ENCODE measurements at regions not wholly inside any gene's neighbourhood (a gene's known extent, or its start where the extent isn't known, plus 50 kb on each side); places are given as distances from the start of the nearest gene placed in this dataset.

DNA sequence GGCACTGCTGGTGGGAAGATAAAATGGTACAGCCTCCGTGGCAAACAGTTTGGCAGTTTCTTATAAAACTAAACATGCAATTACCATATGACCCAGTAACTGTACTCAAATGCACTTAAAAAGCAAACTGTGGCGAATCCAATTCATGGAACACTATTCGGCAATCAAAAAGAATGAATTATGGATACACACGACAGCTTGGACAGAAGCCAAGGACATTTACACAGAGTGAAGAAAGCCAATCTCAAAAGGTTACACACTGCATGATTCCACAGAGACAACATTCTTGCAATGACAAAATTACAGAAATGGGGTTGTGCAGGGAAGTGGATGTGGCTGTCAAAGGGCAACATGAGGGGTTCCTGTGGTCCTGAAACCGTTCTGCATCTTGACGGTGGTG lies 122.1 kb upstream of the IQSEC1 start:
- Histone ChIP-seq H3K27me3 (ENCODE audit: insufficient read depth, poor library complexity, severe bottlenecking) (no peaks in the 10 kb centered on the region), H3K4me1 (ENCODE audit: insufficient read depth, poor library complexity, severe bottlenecking) (no peaks in the 10 kb centered on the region), H3K9me3 (ENCODE audit: severe bottlenecking) (no peaks in the 10 kb centered on the region), H3K27ac (ENCODE audit: poor library complexity, severe bottlenecking) (no peak overlapping the region), H3K36me3 (ENCODE audit: low read depth) (no peaks in the 10 kb centered on the region), H3K4me3 (ENCODE audit: severe bottlenecking) (no peak overlapping the region)
- TF ChIP-seq, protein P1, sequence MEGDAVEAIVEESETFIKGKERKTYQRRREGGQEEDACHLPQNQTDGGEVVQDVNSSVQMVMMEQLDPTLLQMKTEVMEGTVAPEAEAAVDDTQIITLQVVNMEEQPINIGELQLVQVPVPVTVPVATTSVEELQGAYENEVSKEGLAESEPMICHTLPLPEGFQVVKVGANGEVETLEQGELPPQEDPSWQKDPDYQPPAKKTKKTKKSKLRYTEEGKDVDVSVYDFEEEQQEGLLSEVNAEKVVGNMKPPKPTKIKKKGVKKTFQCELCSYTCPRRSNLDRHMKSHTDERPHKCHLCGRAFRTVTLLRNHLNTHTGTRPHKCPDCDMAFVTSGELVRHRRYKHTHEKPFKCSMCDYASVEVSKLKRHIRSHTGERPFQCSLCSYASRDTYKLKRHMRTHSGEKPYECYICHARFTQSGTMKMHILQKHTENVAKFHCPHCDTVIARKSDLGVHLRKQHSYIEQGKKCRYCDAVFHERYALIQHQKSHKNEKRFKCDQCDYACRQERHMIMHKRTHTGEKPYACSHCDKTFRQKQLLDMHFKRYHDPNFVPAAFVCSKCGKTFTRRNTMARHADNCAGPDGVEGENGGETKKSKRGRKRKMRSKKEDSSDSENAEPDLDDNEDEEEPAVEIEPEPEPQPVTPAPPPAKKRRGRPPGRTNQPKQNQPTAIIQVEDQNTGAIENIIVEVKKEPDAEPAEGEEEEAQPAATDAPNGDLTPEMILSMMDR (IDR thresholded peaks at IDR 0.05; ENCODE audit: poor library complexity, severe bottlenecking), result no peak
- no peak for DNase-seq (ENCODE audit: low spot score)
- ATAC-seq (ENCODE audit: low read depth), result no peak

DNA sequence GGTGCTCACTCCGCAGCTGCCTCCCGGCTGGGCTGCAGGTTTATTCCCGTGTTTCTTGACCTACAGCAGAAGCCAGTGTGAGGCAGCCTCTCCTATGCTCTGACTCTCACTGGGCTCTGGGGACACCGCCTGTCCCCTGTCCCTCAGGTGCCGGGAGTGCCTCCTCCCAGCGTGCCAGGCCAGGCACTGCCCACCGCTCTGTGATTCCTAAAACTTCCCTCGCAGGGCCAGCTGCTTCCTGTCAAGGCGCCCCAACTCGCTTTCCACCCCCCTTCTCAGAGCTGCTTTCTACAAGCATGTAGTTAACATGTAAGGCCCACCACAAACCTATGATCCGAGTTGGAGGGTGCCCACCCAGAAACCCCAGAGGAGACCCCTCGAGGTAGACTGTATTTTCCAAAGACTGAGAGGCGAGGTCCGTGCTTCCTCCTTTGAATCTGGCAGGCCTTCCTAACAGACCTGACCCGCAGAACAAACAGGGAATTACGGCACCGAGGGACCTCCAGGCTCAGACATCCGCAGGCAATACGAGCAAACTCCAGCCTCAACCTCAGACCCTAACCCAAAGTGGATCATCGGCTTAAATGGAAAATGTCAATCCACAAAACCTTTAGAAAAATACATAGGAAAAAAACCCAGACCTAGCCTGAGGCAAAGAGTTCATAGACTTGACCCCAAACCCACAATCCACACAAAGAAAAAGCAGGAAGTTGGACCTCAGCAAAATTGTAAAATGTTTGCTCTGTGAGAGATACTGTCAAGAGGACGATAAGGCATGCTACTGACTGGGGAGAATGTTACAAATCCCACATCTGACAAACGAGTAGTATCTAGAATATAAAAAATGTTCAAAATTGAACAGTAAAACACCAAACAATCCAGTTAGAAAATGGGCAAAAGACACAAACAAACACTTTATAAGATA lies 121.3 kb upstream of the IQSEC1 start:
- H3K4me3 ChIP-seq (ENCODE audit: severe bottlenecking), result no peak overlapping the region
- H3K27me3 ChIP-seq (ENCODE audit: insufficient read depth, poor library complexity, severe bottlenecking), result no peaks in the 10 kb centered on the region
- no peak for ATAC-seq (ENCODE audit: low read depth)
- H3K9me3 ChIP-seq (ENCODE audit: severe bottlenecking), result no peaks in the 10 kb centered on the region
- H3K4me1 ChIP-seq (ENCODE audit: insufficient read depth, poor library complexity, severe bottlenecking), result no peaks in the 10 kb centered on the region
- no peaks in the 10 kb centered on the region for H3K36me3 ChIP-seq (ENCODE audit: low read depth)
- no peak overlapping the region for H3K27ac ChIP-seq (ENCODE audit: poor library complexity, severe bottlenecking)
- no peak for DNase-seq (ENCODE audit: low spot score)
- TF ChIP-seq, protein P1 (IDR thresholded peaks at IDR 0.05; ENCODE audit: poor library complexity, severe bottlenecking), result no peak

DNA sequence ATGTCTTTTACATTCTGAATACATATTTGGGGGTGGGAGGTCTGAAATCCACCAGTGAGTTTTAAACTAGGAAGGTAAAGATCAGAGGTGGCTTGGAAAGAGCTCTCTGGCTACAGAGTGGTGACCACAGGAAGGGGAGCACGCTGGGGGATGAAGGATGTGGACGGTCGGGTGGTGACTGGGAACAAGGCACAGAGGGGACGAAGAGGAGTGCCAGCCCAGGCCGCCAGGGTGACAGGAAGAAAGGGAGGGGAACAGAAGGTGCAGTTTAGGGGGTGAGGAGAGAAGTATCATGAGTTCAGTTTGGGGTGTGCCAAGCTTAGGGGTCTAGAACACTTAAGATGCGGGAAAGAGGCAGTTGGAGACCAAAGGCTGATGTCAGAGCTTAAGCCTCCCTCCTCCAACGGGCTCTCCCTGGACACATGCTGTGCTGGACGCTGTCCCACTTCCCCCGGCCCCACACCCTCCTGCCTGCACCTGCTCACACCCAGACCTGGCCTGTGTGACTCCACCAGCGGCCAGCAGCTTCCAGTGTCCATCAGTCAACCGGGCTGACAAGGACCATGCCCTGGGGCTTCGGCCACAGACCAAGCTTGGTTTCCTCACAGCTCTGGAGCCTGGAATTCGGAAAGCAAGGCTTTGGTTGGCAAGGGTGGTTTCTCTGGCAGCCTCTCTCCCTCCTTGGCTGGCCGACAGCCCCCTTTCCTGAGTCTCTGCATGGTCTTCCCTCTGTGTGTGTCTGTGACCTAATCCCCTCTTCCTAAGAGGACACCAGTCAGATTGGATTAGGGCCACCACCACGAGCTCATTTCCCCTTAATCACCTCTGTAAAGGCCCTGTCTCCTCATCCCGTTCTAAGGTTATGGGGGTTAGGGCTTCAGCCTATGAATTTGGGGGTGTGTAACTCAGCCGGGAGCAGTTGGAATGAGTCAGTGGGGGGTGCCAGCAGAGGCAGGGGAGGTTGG lies 120.4 kb upstream of the IQSEC1 start:
- no peaks in the 10 kb centered on the region for H3K36me3 ChIP-seq (ENCODE audit: low read depth)
- no peaks in the 10 kb centered on the region for H3K9me3 ChIP-seq (ENCODE audit: severe bottlenecking)
- TF ChIP-seq, protein P1 (IDR thresholded peaks at IDR 0.05; ENCODE audit: poor library complexity, severe bottlenecking), result no peak
- H3K27me3 ChIP-seq (ENCODE audit: insufficient read depth, poor library complexity, severe bottlenecking), result no peaks in the 10 kb centered on the region
- no peak overlapping the region for H3K4me3 ChIP-seq (ENCODE audit: severe bottlenecking)
- DNase-seq (ENCODE audit: low spot score) (no peak), ATAC-seq (ENCODE audit: low read depth) (no peak)
- no peaks in the 10 kb centered on the region for H3K4me1 ChIP-seq (ENCODE audit: insufficient read depth, poor library complexity, severe bottlenecking)
- H3K27ac ChIP-seq (ENCODE audit: poor library complexity, severe bottlenecking), result no peak overlapping the region

DNA sequence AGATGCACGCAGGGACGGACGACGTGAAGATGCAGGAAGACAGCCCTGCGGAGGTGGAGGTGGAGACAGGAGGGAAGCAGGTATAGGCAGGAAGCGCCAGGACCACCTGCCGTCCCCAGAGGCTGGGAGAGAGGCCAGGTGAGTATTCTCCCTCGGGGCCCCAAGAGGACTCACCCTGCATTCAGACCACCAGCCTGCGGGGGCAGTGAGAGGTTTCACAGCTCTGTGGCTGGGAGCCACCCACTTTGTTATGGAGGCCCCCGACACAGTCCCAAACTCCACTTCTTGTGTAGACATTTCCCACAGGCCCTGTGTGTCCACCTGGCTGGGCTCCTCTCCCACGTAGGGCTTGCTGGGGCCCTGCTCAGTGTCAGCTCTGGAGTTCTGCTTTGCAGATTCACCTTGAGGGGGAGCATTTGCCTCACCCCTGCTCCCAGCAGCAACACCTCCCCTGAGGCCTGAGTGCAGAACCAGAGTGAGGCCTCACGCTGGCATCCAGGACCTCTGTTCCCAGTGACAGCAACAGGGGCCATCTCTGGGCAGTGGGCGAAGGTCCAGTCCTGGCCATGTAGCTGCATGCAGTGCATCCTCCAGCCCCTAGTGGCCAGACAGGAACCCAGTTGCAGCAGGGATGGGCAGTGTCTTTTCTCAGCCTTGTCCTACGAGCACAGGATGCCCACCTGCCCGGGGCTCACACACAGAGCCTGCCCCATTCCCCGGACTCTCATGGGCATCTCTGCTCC lies 119.4 kb upstream of the IQSEC1 start:
- DNase-seq (ENCODE audit: low spot score), result no peak
- ATAC-seq (ENCODE audit: low read depth), result peak; percentile 49; the same call in 1 of the 3 replicates

More for the DNA sequence above, 119.4 kb upstream of the IQSEC1 start:
- H3K4me1 ChIP-seq (ENCODE audit: insufficient read depth, poor library complexity, severe bottlenecking), result no peaks in the 10 kb centered on the region
- TF ChIP-seq, protein P1 (IDR thresholded peaks at IDR 0.05; ENCODE audit: poor library complexity, severe bottlenecking), result peak; percentile 35
- H3K4me3 ChIP-seq (ENCODE audit: severe bottlenecking), result no peak overlapping the region
- no peak overlapping the region for H3K27ac ChIP-seq (ENCODE audit: poor library complexity, severe bottlenecking)
- no peaks in the 10 kb centered on the region for H3K36me3 ChIP-seq (ENCODE audit: low read depth)
- no peaks in the 10 kb centered on the region for H3K27me3 ChIP-seq (ENCODE audit: insufficient read depth, poor library complexity, severe bottlenecking)
- H3K9me3 ChIP-seq (ENCODE audit: severe bottlenecking), result no peaks in the 10 kb centered on the region
